Activated CD4-positive, alpha-beta T cell treated with anti-CD3 and anti-CD28 coated beads for 4 hours (primary cell): ENCODE measurements at regions not wholly inside any gene's neighbourhood (a gene's known extent, or its start where the extent isn't known, plus 50 kb on each side); places are given as distances from the start of the nearest gene placed in this dataset.
"Not testable (repeated sequence)": the region's sequence is repeated elsewhere in the genome, so short reads cannot be mapped to it uniquely, and the experiment has no call there.

Source experiments
- DNase-seq, 2 donors: peaks; one replicate each; pipeline ENCODE4 v3.0.0-alpha.2; 2020

GRCh38 chr16:48003206-48003907, 152.4 kb downstream of the ABCC12 start:
- DNase-seq = no peak

- no peak for DNase-seq
These were observed 154.4 kb downstream of the ABCC12 start for GRCh38 chr16:48001324-48001895.

GRCh38 chr16:48000622-48001021, 155.2 kb downstream of the ABCC12 start:
- no peak for DNase-seq

GRCh38 chr16:47999595-47999994, 156.2 kb downstream of the ABCC12 start:
- DNase-seq = no peak

GRCh38 chr16:47995354-47995753, 160.4 kb downstream of the ABCC12 start:
- DNase-seq = no peak

- no peak for DNase-seq
These were observed 164.3 kb downstream of the ABCC12 start for GRCh38 chr16:47991491-47991890.

DNA sequence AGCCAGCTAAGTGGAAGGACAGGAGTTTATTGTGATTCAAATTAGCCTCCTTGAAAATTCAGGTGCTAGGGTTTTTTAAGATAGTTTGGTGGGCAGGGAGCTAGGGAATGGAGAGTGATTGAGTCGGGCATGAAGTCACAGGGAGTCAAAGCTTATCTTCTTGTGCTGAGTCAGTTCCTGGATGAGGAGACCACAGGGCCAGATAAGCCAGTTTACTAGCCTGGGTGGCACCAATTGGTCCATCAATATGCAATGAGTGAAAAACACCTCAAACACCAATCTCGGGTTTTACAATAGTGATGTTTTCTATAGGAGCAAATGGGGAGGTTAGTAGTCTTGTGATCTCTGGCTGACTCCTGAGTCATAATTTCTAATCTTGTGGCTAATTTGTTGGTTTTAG, 165.1 kb downstream of the ABCC12 start:
- DNase-seq = no peak

DNA sequence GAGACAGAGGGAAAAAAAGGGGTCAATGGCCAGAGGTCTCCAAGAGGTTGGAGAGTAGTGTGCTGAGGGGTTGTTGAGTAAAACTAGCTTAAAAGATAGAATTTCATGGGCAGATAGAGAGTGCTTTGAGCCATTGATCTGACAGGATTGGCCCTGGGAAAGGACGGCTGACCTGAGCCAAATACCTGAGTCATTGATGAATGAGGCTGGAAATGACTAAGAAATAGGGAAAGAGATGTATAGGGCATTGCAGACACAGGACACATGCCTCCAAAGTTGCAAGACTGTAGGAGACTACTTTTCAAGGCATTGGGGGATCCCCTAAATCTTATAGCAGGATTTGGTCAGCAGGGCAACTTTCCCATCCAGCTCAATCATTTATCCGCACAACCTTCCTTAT, 168.7 kb downstream of the ABCC12 start:
- no peak for DNase-seq

GRCh38 chr16:47986031-47986430, 169.8 kb downstream of the ABCC12 start:
- DNase-seq = no peak

DNA sequence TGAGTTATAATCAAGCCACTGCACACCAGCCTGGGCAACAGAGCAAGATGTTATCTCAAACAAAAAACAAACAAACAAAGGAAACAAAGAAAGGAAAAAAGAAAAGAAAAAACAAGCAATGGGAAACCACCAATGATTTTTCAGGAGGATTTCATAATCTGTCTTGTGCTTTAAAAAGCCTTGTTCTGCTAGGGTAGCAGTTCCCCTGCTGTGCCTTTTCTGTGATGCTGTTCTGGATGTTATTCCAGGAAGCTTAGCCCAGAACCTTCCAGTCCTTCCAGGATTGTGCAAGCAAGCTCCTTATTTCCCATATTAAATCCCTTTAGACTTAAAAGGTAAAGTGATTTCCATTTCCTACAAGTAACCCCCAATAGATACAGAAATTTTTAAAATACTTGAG, 171.1 kb downstream of the ABCC12 start:
- DNase-seq = no peak

DNA sequence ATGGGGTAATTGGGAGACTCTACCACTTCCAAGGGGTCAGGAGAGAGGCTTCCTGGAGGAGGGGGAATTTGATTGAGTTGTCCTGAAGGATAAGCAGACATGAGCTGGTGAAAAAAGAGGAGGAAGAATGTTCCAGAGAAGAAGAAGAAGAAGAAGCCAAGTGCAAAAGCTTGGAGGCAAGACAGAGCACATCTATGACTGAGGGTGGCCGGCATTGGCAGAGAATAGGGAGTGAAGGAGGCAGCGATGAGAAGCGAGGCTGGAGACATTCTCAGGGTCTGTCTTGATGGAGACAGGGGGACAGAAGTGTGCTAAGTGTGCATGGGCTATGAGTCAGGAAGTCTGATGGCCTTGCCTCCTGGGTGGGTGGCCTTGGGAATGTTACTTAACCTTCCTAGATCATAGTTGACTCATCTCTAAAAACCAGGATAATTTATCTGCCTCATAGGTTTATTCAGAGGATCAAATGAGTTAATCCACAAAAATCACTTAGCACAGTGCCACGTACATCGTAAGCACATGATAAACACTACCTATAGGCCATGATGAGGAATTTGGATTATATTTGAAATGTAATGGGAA, 171.7 kb downstream of the ABCC12 start:
- no peak for DNase-seq

DNA sequence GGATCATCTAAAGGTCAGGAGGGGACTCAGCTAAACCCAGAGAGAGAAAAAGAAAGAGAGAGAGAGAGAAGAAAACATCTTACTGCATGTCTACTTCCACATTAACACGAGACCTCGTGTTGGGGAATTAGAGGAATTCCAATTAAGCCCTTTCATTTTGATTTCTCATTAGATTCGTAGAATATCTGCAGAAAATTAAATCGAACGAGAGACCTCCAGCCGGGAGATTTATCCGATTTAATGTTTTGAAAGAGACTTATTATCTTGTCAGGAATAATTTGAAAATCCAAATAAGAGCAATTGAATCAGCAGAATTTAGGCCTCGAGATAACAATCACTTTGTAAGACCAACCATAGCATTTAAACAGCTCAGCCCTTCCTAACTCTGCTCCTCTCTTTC, 175.6 kb downstream of the ABCC12 start:
- no peak for DNase-seq

DNA sequence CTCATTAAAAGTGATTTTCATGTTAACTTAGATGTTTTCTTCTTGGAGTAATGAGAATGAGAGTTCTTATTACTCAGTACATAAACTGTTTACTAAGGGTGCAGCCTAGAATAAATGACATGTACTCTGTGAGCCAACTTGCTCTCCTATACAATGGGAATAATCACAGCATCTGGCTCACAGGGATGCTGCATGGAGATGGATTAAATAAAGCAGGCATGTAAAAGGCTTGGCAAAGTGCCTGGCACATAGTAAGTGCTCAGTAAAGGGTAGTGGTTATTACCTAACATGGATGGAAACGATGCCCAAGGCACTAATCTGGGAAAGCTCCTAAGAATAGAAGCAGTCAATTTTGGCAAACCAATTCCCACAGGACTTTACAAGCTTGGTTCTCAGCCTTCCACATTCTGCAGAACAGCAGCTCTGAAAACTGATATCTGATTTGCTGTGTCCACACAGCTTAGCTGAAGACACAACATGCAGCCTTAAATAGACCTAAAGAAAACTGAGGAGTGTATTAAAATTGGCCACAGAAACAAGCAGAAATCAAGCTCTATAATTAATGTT, 176.1 kb downstream of the ABCC12 start:
- no peak for DNase-seq

- no peak for DNase-seq
These were observed 176.7 kb downstream of the ABCC12 start for GRCh38 chr16:47979164-47979520.

DNA sequence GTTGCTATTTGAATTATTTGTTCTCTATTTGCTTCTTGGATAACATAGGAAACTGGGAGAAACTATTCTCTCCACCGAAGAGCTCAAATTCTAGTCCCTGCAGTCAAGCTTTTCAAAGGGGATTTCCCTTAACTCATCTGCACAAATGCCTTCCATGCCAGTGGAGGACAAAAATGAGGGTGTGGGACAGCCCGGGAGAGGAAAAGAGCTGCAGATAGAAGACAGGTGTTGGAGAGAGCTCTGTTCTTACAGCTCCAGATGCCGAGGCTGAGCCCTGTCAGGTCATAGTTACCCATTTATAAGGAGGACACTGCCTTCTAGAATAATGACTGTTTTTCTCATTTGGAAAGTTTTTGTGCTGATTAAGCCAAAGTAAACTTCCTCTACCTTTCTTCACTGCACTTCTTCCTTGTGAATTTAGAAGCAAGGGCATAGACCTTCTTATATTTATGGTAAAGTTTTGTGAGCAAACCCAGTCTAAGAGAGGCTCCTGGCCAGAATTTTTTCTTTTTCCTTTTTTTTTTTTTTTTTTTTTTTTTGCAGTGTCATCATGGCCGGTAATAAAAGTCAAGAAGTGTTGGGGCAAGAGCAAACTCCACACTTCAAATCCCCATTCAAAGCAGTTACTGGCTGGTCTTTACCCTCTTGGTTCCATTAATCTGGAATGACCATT, 177.2 kb downstream of the ABCC12 start:
- no peak for DNase-seq

GRCh38 chr16:47977802-47978201, 178.0 kb downstream of the ABCC12 start:
- DNase-seq = no peak

DNA sequence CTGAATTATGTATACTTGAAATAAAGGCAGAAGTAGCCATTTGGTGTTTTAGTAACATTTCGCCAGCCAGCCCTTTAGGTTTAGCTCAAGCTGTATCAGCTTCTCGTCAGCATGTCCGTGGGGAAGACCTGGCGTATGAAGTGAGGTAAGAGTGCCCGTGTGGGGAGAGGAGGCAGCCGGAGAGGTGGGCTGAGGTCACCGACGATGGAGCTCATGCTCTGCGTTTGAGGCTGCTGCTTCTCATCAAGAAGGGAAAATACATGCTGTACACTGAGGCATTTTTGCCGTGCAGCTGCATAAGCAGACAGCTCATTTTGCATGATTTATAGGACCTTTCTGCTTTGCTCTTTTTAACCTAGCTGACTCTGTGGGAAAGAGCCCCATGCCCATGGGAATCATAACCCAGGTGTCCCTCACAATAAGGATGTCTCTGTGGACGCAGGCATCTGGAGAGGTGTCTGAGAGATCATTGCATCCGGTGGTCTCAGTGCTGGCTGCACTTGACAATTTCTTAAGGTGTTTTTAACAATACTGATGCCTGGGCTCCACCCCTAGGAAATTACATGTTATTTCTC, 179.1 kb downstream of the ABCC12 start:
- DNase-seq = no peak

DNA sequence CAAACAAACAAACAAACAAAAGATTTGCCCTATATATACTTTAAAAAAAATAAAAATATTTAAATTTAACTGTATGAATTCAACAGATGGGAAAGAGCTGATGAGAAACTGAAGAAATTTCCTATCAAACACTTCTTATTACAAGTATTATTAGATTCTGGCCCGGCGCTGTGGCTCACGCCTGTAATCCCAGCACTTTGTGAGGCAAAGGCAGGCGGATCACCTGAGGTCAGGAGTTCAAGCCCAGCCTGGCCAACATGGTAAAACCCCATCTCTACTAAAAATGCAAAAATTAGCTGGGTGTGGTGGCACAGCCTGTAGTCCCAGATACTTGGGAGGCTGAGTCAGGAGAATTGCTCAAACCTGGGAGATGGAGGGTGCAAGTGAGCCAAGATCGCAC, 180.8 kb downstream of the ABCC12 start:
- DNase-seq = not testable (repeated sequence)

GRCh38 chr16:47973552-47973951, 182.2 kb downstream of the ABCC12 start:
- DNase-seq = no peak

- DNase-seq = no peak
These were observed 183.4 kb downstream of the ABCC12 start for GRCh38 chr16:47972246-47972985.

GRCh38 chr16:47971225-47971624, 184.6 kb downstream of the ABCC12 start:
- DNase-seq = no peak

GRCh38 chr16:47970291-47970931, 185.4 kb downstream of the ABCC12 start:
- DNase-seq = no peak
